ENCODE measurements at regions not wholly inside any gene's neighbourhood (a gene's known extent, or its start where the extent isn't known, plus 50 kb on each side); places are given as distances from the start of the nearest gene placed in this dataset.
"Not testable (repeated sequence)": the region's sequence is repeated elsewhere in the genome, so short reads cannot be mapped to it uniquely, and the experiment has no call there.

DNA sequence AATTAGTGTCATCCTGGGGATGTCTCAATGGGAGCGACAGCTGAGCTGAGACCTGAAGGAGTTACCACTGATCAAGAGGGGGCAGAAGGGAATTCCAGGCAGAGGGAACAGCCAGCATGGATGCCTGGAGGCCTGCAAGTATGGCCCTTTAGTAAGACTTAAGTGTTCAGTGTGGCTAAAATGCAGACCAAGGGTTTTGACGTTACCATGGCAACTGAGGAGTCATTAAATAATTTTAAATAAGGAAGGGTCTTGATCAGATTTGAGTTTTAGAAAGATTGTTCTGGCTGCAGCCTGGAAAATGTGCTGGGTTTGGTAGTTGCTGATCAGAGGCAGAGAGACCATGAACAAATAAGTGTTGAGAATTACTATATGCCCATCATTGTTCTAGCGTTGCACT, 285.5 kb downstream of the USP46 start:
- no peak for DNase-seq

DNA sequence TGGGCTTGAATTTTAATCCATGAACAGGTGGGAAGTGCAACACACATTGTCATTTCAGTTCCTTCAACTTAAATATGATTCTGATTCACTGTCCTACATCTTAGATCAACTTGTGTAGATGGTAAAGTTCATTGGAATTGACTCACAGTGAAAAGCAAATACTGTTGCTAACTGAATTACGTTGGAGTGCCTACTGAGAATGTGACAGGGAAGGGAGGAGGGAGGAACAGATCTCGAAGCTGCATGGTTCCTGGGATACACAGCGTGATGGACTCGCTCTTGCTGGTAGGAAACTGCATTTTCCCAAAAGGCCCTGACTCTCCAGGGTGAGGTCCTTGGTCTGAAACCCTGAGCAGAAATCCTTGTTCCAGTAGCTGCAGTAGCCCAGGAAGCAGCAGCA, 284.2 kb downstream of the USP46 start:
- no peak for DNase-seq

DNA sequence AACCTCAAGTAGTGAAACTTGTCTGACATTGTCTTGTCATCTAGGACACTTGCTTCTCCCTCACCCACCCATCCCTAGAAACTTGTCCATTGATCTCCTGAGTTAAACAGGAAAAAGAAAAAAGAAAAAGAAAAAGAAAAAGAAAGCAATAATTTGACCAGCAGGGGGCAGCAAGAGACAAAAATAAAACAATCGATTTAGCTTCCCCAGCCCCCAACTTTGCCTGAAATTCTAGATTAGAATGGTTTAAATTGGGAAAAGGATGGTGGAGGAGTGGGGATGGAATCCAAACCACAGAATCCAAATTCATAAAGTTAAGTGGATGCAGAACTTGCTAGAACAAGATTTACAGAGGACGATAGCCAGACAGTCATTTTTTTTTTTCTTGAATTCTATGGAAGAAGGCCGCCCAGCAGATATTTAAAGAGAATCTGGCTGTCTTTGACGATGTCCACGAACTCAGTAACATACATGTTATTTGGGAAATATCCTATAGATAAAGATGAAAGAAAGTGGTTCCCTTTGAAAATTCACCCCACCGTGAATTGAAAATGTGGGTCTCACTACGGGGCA, 282.9 kb downstream of the USP46 start:
- peak; percentile 60 for DNase-seq

DNA sequence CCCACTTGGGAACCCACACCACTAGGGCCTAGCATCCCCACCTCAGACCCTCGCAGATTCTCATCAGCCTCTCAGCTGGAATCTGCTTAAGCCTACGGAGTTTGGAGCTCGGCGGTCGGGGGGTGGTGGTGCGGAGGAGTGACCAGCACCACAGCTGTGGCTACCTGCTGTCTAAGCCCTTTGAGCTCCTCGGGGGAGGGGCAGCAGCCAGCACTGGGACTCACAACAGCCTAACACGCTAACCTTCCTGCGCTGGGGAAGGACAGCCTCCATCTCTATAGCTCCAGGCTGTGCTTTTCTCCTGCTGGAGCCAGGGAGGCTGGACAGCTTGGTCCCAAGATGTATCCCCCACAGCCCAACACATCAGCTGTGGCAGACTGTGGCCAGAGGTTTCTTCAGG, 281.5 kb downstream of the USP46 start:
- no peak for DNase-seq

DNA sequence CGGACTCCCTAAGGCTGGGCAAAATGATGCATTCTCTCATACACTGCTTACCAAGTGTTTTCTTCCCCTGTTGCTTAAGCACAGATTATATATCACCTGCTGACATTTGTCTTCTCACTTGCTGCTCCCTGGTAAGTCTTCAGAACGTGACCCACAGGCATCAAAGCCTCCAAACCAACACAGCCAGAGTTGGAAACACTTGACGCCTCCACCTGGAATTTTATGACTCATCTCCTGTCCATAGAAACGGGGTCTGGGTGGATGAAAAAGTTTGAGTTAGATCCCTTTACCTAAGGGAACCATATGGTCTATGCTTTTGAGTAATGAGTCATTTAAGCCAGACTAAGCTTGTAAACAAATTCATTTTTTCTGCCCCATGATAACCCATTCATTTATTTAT, 251.6 kb downstream of the USP46 start:
- DNase-seq = no peak

DNA sequence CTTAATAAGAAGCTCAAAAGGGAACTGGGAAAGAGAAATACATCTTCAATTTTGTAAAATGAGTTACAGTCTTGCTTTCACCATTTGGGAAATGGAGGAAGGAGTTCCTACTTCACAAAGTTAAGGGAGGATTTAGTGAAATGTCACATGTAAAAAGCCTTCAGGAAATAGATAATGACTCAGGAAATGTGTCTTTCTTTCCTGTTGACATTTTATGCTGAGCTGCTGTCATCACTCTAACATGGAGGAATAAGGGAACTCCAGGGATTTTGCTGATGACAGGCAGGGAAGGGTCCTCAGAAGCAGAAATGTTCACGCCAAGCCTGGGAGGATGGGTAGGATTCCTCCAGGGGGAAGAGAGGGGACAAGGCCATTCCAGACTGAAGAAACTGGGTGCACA, 251.1 kb downstream of the USP46 start:
- no peak for DNase-seq

DNA sequence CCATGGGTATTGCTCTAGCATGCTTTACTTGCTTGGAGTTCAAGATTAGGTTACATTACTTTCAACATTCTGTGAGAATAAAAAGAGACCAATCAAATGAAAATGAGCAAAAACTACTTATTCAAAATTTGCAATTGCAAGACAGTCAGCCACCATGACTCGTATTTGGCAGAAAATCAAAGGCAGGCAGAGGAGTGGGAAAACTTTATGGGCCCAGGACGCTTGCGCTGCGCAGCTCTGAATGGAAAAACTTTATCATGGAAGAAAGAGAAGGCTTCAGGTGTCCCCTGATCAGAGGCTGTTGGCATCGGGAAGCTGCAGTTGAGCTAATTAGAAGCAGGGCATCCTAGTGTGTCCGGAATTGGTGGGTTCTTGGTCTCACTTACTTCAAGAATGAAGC, 250.6 kb downstream of the USP46 start:
- DNase-seq = no peak

DNA sequence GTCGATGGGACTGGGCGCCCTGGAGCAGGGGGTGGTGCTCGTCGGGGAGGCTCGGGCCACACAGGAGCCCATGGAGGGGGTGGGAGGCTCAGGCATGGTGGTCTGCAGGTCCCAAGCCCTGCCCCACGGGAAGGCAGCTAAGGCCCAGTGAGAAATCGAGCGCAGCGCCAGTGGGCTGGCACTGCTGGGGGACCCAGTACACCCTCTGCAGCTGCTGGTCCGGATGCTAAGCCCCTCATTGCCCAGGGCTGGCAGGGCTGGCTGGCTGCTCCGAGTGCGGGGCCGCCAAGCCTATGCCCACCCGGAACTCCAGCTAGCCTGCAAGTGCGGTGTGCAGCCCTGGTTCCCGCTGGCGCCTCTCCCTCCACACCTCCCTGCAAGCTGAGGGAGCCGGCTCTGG, 249.3 kb downstream of the USP46 start:
- DNase-seq = not testable (repeated sequence)

DNA sequence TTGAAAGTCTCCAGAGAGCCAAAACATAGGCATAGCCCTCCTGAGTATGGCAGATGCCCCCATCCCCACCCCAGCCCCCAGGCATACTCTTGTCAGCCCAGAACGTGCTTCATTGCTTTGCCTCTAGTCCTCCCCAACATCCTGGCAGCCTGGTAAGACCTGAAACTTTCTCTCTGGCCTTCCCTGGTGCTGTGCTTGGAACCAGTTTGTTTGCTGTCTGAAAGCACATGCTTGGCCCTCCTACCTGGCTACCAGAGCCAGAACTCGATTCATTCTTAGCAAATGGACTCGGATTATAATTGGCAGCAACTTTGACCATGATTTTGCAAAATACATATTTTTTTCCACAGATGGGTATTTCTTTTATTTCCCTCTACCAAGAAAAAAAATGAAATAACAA, 248.1 kb downstream of the USP46 start:
- DNase-seq = no peak

DNA sequence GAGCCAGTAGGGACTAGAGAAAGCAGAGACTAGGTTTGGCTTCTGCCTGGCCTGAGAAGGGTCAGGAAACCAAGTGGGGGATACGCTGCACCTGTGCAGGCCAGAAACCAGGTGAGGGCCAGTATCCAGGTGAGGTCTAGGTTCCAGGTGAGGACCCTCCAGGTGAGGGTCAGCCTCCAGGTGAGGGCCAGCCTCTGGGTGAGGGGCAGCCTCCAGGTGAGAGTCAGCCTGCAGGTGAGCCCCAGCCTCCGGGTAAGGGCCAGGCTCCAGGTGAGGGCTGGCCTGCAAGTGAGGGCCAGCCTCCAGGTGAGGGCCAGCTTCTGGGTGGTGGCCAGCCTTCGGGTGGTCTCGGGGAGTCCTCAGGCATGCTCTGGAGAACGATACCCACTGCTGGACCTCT, 238.8 kb downstream of the USP46 start:
- no peak for DNase-seq

DNA sequence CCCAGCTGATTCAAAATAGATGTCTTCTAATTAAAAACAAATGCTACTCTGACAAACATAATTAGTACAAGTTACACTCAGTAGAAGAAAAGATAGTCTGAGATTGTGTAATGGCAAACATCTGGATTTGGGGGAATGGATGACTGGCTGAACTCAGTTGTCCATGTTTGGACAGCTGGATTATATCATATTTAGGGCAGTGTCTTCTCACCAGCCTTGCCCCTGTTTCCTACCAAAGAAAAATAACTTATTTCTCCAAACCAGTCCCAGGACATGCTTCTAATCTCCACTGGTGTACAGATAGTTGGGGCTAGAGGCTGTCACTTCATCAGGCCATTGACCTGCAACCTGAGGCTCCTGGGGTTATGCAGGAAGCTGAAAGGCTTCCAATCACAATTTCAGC, 237.3 kb downstream of the USP46 start:
- no peak for DNase-seq

DNA sequence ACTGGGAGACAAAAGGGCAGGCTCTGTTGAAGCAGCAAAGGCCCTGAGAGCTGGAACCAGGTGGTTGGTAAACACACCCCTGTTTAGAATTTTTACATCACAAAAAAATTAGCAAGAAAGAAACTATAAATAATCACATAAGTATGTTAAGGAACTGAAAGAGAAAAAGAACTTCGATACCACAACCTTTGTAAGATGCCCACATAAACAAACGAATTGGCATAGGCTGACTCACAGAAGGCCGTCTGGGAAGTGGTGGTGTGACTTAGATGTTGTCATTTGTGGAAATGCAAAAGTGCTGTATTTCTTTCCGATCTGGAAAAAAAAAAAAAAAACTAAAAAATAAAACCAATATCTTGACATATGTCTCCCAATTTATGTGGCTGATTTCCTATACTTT, 235.1 kb downstream of the USP46 start:
- DNase-seq = no peak

DNA sequence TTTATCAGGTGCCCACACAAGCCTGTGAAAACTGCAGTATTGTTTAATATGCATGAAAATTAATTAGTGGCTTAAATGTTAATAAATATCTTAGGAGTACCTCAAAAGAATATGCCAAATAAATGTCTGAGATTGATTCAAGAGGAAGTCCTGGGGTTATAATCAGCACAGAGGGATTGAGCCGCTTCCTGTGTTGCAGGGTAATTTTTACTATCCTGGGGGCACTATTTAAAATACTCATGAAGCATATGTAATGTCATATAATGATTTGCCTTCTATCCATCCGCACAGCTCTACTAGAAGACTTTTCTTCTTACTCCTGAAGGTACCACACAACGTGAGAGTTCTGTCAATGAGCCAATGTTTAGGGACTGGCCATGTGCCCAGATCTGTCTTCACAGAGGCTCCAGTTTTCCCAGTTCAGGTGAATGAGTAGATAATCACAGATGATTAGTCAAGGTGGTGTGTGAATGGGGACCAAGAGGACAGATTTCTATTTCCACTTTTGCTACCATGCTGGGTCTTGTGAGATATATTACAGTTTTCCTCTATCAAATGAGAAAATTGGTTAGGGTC, 233.3 kb downstream of the USP46 start:
- no peak for DNase-seq

DNA sequence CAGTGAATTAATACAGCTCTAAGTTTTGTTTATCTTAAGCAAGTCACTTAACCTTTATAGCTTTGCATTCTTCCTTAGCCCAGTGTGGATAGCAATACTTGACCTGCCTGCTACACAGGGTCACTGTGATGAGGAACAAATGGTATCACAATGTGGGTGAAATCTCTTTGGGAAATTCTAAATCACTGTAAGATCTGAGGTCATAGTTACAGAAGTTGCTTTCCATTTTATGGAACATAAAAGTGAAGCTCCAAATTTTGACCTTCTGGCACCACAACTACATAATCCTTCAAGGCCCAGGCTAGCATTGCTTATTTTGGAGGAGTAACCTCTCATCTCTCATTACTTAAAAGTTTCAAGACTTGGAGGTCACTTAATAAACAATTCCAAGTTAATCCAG, 227.7 kb downstream of the USP46 start:
- peak; percentile 74 for DNase-seq

DNA sequence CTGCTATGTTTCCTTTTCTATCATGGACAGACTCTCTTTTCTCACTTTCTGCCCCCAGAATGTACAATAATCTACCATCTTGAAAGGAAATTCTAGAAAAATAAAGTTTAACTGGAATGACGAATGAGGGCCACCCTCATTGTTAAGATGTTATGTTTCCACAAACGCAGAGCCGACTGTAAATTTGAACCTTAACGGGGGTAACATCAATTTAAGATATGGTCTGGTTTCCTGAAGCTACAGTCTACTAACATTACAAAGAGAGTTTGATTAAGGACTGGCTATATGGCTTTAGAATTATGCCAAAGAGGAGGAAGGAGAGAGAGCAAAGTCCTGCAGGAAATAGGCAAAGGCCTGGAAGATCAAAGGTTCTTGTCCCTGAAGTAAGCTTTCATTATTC, 227.2 kb downstream of the USP46 start:
- peak; percentile 62 for DNase-seq

DNA sequence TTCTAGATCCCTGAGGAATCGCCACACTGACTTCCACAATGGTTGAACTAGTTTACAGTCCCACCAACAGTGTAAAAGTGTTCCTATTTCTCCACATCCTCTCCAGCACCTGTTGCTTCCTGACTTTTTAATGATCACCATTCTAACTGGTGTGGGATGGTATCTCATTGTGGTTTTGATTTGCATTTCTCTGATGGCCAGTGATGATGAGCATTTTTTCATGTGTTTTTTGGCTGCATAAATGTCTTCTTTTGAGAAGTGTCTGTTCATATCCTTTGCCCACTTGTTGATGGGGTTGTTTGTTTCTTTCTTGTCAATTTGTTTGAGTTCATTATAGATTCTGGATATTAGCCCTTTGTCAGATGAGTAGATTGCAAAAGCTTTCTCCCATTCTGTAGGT, 216.6 kb downstream of the USP46 start:
- DNase-seq = not testable (repeated sequence)

DNA sequence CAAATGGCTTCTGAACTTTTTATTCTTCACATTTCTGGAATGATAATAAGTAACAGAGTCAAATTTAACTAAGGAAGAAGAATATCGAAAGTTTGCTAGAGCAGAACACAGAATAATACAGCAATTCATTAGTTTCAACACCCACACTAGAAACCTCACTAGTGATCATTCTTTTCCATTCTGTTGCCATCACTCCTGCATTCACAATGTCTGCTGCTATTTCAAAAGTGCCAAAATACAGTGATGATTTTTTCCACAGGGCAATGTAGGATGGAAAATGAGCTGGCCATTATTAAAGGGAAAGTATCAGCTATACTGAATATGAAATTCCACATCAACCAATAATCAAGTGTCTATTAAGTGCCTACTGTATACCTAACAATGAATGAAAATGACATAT, 186.7 kb downstream of the USP46 start:
- DNase-seq = no peak

DNA sequence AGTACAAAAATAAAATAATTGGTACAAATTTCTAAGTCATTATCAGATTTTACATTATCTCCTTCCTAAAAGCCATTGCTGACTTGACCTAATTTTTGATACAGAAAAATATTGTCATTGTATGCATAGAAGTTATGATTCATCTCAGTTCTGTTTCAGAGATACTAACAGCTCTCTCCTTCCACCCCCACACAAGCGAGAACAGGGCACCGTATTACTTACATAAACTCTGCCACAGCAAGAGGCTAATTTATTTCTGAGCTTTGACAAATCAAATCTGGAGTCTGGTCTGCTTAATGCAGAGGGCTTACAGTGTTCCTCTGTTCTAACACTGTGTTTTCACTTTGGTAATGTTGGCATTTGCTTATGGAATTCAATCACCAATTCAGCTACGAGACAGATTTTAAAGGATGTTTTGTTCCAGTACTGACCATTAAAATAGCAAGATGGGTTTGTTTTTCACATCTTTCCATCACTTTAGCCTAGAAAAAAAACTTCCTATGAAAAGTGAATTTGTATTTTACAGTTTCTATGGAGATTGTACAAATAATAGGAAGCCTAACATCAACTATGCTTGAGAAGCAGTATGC, 181.8 kb downstream of the USP46 start:
- no peak for DNase-seq

DNA sequence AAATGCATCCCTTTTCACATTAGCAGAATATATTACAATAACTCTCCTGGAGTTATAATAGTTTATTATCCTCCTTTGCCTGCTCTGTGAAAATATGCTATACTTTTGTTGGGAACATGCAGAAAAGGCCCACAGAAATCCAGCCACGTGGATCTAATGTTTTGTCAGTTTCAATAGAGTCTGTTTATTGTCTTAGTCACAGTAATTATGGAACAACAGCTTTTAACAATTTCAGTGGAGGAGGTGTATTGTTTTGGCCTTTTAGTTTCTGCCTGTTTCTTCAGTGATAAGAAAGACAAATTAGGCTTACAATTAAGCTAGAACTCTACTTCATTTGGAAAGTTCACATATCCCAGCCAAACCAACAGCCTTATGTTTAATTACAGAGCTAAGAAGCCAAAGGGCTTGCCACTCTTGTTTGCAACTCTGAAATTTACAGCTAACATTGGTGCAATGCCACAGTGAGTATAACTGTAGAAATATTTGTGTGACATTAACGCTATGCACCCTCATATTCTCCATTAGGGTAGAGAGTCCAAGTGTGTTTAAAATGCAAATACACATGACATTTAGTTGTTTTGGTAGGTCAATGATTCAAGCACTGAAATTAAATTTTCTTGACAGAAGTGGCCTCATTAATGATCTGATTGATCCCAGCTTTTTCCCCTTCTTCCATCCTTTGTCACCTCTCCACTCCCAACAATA, 175.8 kb downstream of the USP46 start:
- peak; percentile 79 for DNase-seq

DNA sequence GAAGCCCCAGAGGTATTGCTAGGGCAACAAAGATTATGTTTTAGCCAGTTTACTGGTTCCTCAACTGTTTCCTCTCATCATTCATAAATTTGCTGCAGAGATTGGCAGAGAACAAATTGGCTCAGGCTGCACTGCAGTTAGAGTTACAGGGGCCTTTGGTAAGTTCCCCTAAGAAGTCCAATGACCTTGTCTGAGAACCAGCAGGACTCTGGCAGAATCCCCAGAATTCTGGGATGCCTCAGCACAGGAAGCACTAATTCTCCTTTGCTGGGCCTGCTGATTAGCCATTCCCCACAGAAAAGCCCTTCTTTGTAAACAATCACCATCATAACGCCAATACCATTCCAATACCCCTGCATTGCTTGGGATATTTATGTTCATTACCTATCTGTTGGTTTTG, 151.3 kb downstream of the USP46 start:
- DNase-seq = peak; percentile 61

DNA sequence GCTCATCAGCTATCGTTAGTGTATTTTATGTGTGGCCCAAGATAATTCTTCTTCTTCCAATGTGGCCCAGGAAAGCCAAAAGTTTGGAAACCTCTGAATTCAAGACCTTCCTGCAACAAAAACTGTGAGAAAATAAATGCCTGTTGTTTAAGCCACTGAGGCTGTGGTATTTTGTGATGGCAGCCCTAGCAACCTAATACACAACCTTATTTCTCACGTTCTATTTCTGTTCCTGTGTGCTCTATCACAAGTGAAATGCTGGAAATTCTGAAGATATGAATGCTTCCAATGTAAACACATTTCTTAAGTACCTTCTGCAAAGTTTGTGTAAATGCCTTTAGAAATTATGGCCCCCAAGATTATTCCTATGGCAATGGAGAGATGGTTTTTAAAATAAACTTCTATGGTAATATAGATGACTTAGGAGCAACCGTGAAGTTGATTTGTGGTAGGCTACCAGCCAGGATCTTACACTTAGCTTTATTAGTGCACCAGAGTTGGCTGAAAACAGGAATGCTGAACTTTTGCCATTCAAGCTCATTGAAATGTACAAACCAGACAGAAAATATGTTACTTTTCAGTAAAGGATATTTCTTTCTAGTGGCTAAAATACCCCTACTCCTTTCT, 148.0 kb downstream of the USP46 start:
- DNase-seq = peak; percentile 49

DNA sequence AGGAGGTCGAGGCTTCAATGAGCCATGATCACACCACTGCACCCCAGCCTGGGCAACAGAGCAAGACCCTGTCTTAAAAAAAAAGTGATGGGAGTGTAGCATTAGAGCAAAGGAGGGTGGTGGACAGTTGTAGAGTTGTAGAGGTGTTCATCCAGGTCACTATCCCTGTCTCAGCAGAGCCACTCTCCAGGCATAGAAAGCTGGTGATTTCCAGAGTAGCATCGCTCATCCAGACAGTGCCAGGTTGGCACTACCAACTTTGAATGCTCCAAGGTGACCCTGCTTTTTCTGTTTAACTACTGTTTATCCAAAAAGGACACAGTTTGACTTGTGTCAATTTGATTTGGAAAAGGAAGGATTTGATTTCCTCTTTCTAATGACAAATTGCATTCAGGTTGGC, 147.3 kb downstream of the USP46 start:
- DNase-seq = no peak

DNA sequence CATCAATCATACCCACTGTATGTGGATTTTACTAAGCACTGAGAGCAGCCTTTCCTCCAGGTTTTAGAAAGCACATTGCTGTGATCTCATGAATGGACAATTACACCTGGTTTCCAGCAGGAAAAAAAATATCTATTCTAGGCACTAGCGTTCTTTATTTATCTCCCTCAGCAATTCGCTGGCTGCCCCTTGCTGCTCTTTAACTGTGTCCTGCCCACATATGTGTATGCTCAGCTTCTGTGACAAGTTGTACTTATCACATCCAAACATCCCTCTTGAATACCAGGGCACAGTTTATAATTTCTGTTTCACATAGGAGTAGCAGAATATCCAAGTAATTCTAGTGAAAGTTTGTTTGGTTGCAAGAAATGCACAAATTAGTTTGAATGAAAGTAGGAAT, 146.8 kb downstream of the USP46 start:
- no peak for DNase-seq
